K562 (cell line): ENCODE measurements at regions not wholly inside any gene's neighbourhood (a gene's known extent, or its start where the extent isn't known, plus 50 kb on each side); places are given as distances from the start of the nearest gene placed in this dataset.

Source experiments
- ATAC-seq: fragments of 200-7000 bp; cut with Tn5 transposase; 3 replicates; pipeline ENCODE4 v1.9.1; 2020; ENCODE audit warnings: moderate library complexity
- BruUV-seq: library from RNA; stranded (reverse); fragments of 400-500 nt; replicated peaks from 2 replicates; lab custom pipeline; 2021; lab: Mats Ljungman, UMichigan
- CTCF ChIA-PET: fragments of 300-600 bp; formaldehyde crosslinking; extraction: SDS; loops from one replicate; lab custom pipeline; 2021; ENCODE audit warnings: low intra/inter-chr PET ratio; lab: Yijun Ruan, JAX
- POLR2A ChIA-PET: fragments of 300-600, 350-650 bp; sonication (Branson Sonifier 250); formaldehyde crosslinking; extraction: SDS; loops from one replicate; lab custom pipeline; 2021; ENCODE audit warnings: antibody characterized with exemption, inconsistent platforms; lab: Yijun Ruan, JAX
- DNase-seq, 4 experiments: peaks; one replicate each; pipeline versions ENCODE4 v3.0.0 to v3.0.0-alpha.2; 2011 to 2018; ENCODE audit warnings: low spot score in 3 of 4, mixed read lengths in 3 of 4; ENCODE audit errors: extremely low read depth in 1 of 4
- FAIRE-seq: peaks from 2 replicates; lab custom pipeline; 2011; peaks lifted over from hg19 to GRCh38; lab: Jason Lieb, UNC
- H2AFZ ChIP-seq: 2 replicates; pipeline ENCODE4 v1.6.0; 2011; ENCODE audit warnings: low read depth, low read length, control low read depth, inconsistent platforms
- H3K27ac ChIP-seq: fragments of 200-600 bp; 3 replicates; pipeline ENCODE4 v1.8.0; 2011; ENCODE audit warnings: low read depth, mild to moderate bottlenecking, control low read depth, inconsistent platforms, low read length, moderate library complexity, mixed read lengths; ENCODE audit errors: extremely low read depth
- H3K27me3 ChIP-seq, 2 experiments: fragments of 300-600 bp in 1 of 2; 2 replicates in 1 of 2; 3 replicates in 1 of 2; pipeline versions ENCODE4 v1.6.0 to v1.8.0; 2011; ENCODE audit warnings: inconsistent platforms in 2 of 2, low read length in 2 of 2, mild to moderate bottlenecking in 1 of 2, mixed read lengths in 1 of 2, moderate library complexity in 1 of 2; ENCODE audit not compliant: control insufficient read depth in 2 of 2, insufficient read depth in 2 of 2
- H3K36me3 ChIP-seq: fragments of 300-600 bp; 3 replicates; pipeline ENCODE4 v1.8.0; 2011; ENCODE audit warnings: mild to moderate bottlenecking, low read length, inconsistent platforms; ENCODE audit not compliant: control insufficient read depth, insufficient read depth
- H3K4me1 ChIP-seq, 2 experiments: fragments of 200-600 bp in 1 of 2; replicated peaks in 1 of 2; 2 replicates in 1 of 2; 3 replicates in 1 of 2; pipeline versions ENCODE4 v1.5.1 to v1.8.0; 2011; ENCODE audit warnings: inconsistent platforms in 2 of 2, low read length in 2 of 2, mild to moderate bottlenecking in 1 of 2, mixed read lengths in 1 of 2, moderate library complexity in 1 of 2; ENCODE audit not compliant: control insufficient read depth in 2 of 2, insufficient read depth in 2 of 2
- H3K4me2 ChIP-seq: 2 replicates; pipeline ENCODE4 v1.6.1; 2011; ENCODE audit warnings: low read length, control low read depth, inconsistent platforms, mixed read lengths; ENCODE audit not compliant: insufficient read depth
- H3K4me3 ChIP-seq: fragments of 200-600 bp; sonication (generic), shearing (Covaris generic); 2 replicates; pipeline ENCODE4 v1.5.1; 2016; ENCODE audit warnings: control low read depth, inconsistent platforms
- H3K79me2 ChIP-seq: fragments of 200-600 bp; 3 replicates; pipeline ENCODE4 v1.8.0; 2011; ENCODE audit warnings: low read length, inconsistent platforms; ENCODE audit not compliant: control insufficient read depth, insufficient read depth
- H3K9ac ChIP-seq, 2 experiments: 2 replicates each; pipeline versions ENCODE4 v1.6.0 to v1.6.1; 2011; ENCODE audit warnings: low read depth in 2 of 2, low read length in 2 of 2, control low read depth in 1 of 2, inconsistent platforms in 1 of 2, mild to moderate bottlenecking in 1 of 2, mixed read lengths in 1 of 2; ENCODE audit not compliant: insufficient read depth in 1 of 2
- H3K9me1 ChIP-seq: one replicate; pipeline ENCODE4 v1.6.0; 2011; ENCODE audit warnings: inconsistent platforms, mild to moderate bottlenecking, low read length, moderate library complexity; ENCODE audit not compliant: control insufficient read depth, insufficient read depth
- H3K9me3 ChIP-seq: replicated peaks from 2 replicates; pipeline ENCODE4 v1.5.1; 2011; ENCODE audit warnings: low read depth, low read length, inconsistent platforms; ENCODE audit not compliant: control insufficient read depth, insufficient read depth
- H4K20me1 ChIP-seq: replicated peaks from 2 replicates; pipeline ENCODE4 v1.6.1; 2011; ENCODE audit warnings: low read length, inconsistent platforms, mixed read lengths; ENCODE audit not compliant: control insufficient read depth, insufficient read depth
- CBFB ChIP-seq: sonication (generic); formaldehyde crosslinking; IDR thresholded peaks from 2 replicates; pipeline ENCODE4 v1.4.0; 2020; ENCODE audit warnings: mild to moderate bottlenecking, missing genetic modification reagents
- CHD7 ChIP-seq: fragments of 200-600 bp; sonication (generic); IDR thresholded peaks from one replicate; pipeline ENCODE4 v1.6.1; 2012; ENCODE audit warnings: mild to moderate bottlenecking, low read depth, low read length, inconsistent platforms
- TOE1 ChIP-seq, 2 experiments: fragments of 450-650 bp in 1 of 2; sonication (generic) in 1 of 2; formaldehyde crosslinking in 1 of 2; IDR thresholded peaks; 2 replicates each; pipeline versions ENCODE4 v1.7.1 to v1.8.0; 2016 to 2022; ENCODE audit warnings: borderline replicate concordance in 2 of 2, mild to moderate bottlenecking in 2 of 2, antibody characterized with exemption in 1 of 2, inconsistent platforms in 1 of 2, low read depth in 1 of 2, missing genetic modification reagents in 1 of 2, moderate library complexity in 1 of 2
- ZNF384 ChIP-seq: IDR thresholded peaks from 2 replicates; pipeline ENCODE4 v1.6.1; 2012; ENCODE audit warnings: low read depth, low read length, improper control_type of control experiment
- WGBS: fragments of 100-300 bp; shearing (Covaris generic); methylation state at CpG from one replicate; pipeline ENCODE4 v1.1.6; 2016; ENCODE audit warnings: low coverage, mixed read lengths; ENCODE audit not compliant: insufficient coverage; ENCODE audit errors: missing lambda C conversion rate; 5-methylcytosine and 5-hydroxymethylcytosine counted together
- in situ Hi-C: fragments of 300-500 bp; cut with MboI; formaldehyde crosslinking; loops from 4 replicates; pipeline ENCODE4 v1.15.0; 2018; ENCODE audit warnings: inconsistent platforms, mixed read lengths
- intact Hi-C: fragments of 100-400 bp; cut with micrococcal nuclease; formaldehyde crosslinking; loops from 2 replicates; pipeline ENCODE4 v1.14.2; 2022

GRCh38 chr9:3762076-3762475, 236.3 kb upstream of the RFX3 start:
- Histone ChIP-seq H3K4me2 (no peak overlapping the region), H3K9ac (no peak overlapping the region), H3K4me3 (no peak overlapping the region), H2AFZ (no peak overlapping the region), H3K4me1 (no peaks in the 10 kb centered on the region), H3K79me2 (no peaks in the 10 kb centered on the region), H4K20me1 (no peaks in the 10 kb centered on the region), H3K9me1 (no peaks in the 10 kb centered on the region)
- CTCF ChIA-PET, result no interaction called here
- intact Hi-C loops, result no loop called here
- WGBS, result 0% methylated on average over 3 of the region's 3 CpGs
- ATAC-seq, result no peak
- FAIRE-seq, result no peak
- TF ChIP-seq CHD7, result no peak
- no peak for TF ChIP-seq CBFB (CRISPR knock-in tag)
- no peak for TF ChIP-seq ZNF384
- no peak for TF ChIP-seq TOE1 (IDR thresholded peaks at IDR 0.05; ENCODE audit: borderline replicate concordance)
- no peak for TF ChIP-seq TOE1 (CRISPR knock-in tag; IDR thresholded peaks at IDR 0.05; ENCODE audit: borderline replicate concordance, low read depth)
- TF ChIP-seq, all 486 proteins: peak for 0
- no peak overlapping the region for H3K27ac ChIP-seq
- POLR2A ChIA-PET, result no interaction called here
- H3K27me3 ChIP-seq, result no peaks in the 10 kb centered on the region
- DNase-seq, result no peak
- BruUV-seq, result no TSS peak
- H3K9me3 ChIP-seq, result no peaks in the 10 kb centered on the region
- in situ Hi-C loops, result no loop called here
- H3K36me3 ChIP-seq, result no peaks in the 10 kb centered on the region
